Fibroblast of skin of right biceps (primary cell): ENCODE measurements at regions not wholly inside any gene's neighbourhood (a gene's known extent, or its start where the extent isn't known, plus 50 kb on each side); places are given as distances from the start of the nearest gene placed in this dataset.
"Not testable (repeated sequence)": the region's sequence is repeated elsewhere in the genome, so short reads cannot be mapped to it uniquely, and the experiment has no call there.

ENCODE experiments used
- DNase-seq: peaks from one replicate; pipeline ENCODE4 v3.0.0-alpha.2; 2013

- no peak for DNase-seq
Observed at GRCh38 chr5:27996665-27997064, 958.3 kb upstream of the CDH9 start.

- DNase-seq, result no peak
Observed at GRCh38 chr5:27995867-27996266, 957.5 kb upstream of the CDH9 start.

- DNase-seq, result no peak
Observed at GRCh38 chr5:27978322-27978721, 939.9 kb upstream of the CDH9 start.

- no peak for DNase-seq
Observed at GRCh38 chr5:27969157-27969556, 930.8 kb upstream of the CDH9 start.

GRCh38 chr5:27963050-27963783, 924.8 kb upstream of the CDH9 start:
- no peak for DNase-seq

- peak; percentile 17 for DNase-seq
Observed at GRCh38 chr5:27962198-27962597, 923.8 kb upstream of the CDH9 start.

GRCh38 chr5:27947088-27947487, 908.7 kb upstream of the CDH9 start:
- DNase-seq, result no peak

- DNase-seq, result peak; percentile 38
Observed at GRCh38 chr5:27944471-27944870, 906.1 kb upstream of the CDH9 start.

GRCh38 chr5:27938989-27939388, 900.6 kb upstream of the CDH9 start:
- no peak for DNase-seq

- no peak for DNase-seq
Observed at GRCh38 chr5:27928060-27928459, 889.7 kb upstream of the CDH9 start.

- no peak for DNase-seq
Observed at GRCh38 chr5:27911216-27911615, 872.8 kb upstream of the CDH9 start.

GRCh38 chr5:27908341-27908740, 870.0 kb upstream of the CDH9 start:
- DNase-seq, result no peak

GRCh38 chr5:27906931-27907601, 868.7 kb upstream of the CDH9 start:
- DNase-seq, result no peak

GRCh38 chr5:27906481-27906880, 868.1 kb upstream of the CDH9 start:
- DNase-seq, result no peak

GRCh38 chr5:27900761-27901160, 862.4 kb upstream of the CDH9 start:
- no peak for DNase-seq

GRCh38 chr5:27876071-27876470, 837.7 kb upstream of the CDH9 start:
- DNase-seq, result peak; percentile 2

- DNase-seq, result no peak
Observed at GRCh38 chr5:27875148-27875547, 836.8 kb upstream of the CDH9 start.

GRCh38 chr5:27868292-27868691, 829.9 kb upstream of the CDH9 start:
- DNase-seq, result no peak

GRCh38 chr5:27855491-27855890, 817.1 kb upstream of the CDH9 start:
- DNase-seq, result no peak

GRCh38 chr5:27854243-27854852, 816.0 kb upstream of the CDH9 start:
- DNase-seq, result peak; percentile 28

- DNase-seq, result peak; percentile 3
Observed at GRCh38 chr5:27845248-27845647, 806.9 kb upstream of the CDH9 start.

- DNase-seq, result not testable (repeated sequence)
Observed at GRCh38 chr5:27836704-27837103, 798.3 kb upstream of the CDH9 start.

- DNase-seq, result no peak
Observed at GRCh38 chr5:27832886-27833285, 794.5 kb upstream of the CDH9 start.

- DNase-seq, result peak; percentile 81
Observed at GRCh38 chr5:27830546-27830945, 792.2 kb upstream of the CDH9 start.
